Right renal cortex interstitium (tissue), 3 donors: ENCODE measurements at regions not wholly inside any gene's neighbourhood (a gene's known extent, or its start where the extent isn't known, plus 50 kb on each side); places are given as distances from the start of the nearest gene placed in this dataset.

ENCODE experiments used
- DNase-seq, 3 donors: peaks; one replicate each; pipeline ENCODE4 v3.0.0-alpha.2; 2013; ENCODE audit warnings: low read depth in 3 of 3, low spot score in 2 of 3

GRCh38 chr7:47691988-47692387 is 110.1 kb upstream of the TNS3 start:
- no peak for DNase-seq

GRCh38 chr7:47690902-47691558 is 109.1 kb upstream of the TNS3 start:
- DNase-seq, result no peak

- DNase-seq, result no peak
These were observed 107.6 kb upstream of the TNS3 start for GRCh38 chr7:47689558-47689957.

GRCh38 chr7:47688311-47689100 is 106.6 kb upstream of the TNS3 start:
- no peak for DNase-seq

- DNase-seq, result no peak
These were observed 103.9 kb upstream of the TNS3 start for GRCh38 chr7:47685712-47686376.

GRCh38 chr7:47685151-47685550 is 103.2 kb upstream of the TNS3 start:
- DNase-seq, result no peak

GRCh38 chr7:47684728-47685127 is 102.8 kb upstream of the TNS3 start:
- DNase-seq, result no peak

- DNase-seq, result no peak
These were observed 101.6 kb upstream of the TNS3 start for GRCh38 chr7:47683485-47683898.

GRCh38 chr7:47682874-47683273 is 101.0 kb upstream of the TNS3 start:
- no peak for DNase-seq

- DNase-seq, result no peak
These were observed 99.4 kb upstream of the TNS3 start for GRCh38 chr7:47681249-47681810.

GRCh38 chr7:47678641-47679380 is 96.9 kb upstream of the TNS3 start:
- DNase-seq, result no peak

GRCh38 chr7:47677664-47678063 is 95.8 kb upstream of the TNS3 start:
- no peak for DNase-seq

- DNase-seq, result no peak
These were observed 95.2 kb upstream of the TNS3 start for GRCh38 chr7:47677093-47677492.

GRCh38 chr7:47672977-47673381 is 91.1 kb upstream of the TNS3 start:
- no peak for DNase-seq

- DNase-seq, result no peak
These were observed 90.4 kb upstream of the TNS3 start for GRCh38 chr7:47672271-47672791.

- no peak for DNase-seq
These were observed 89.4 kb upstream of the TNS3 start for GRCh38 chr7:47671358-47671757.

- DNase-seq, result no peak
These were observed 88.8 kb upstream of the TNS3 start for GRCh38 chr7:47670729-47671128.

- DNase-seq, result no peak
These were observed 88.0 kb upstream of the TNS3 start for GRCh38 chr7:47669901-47670384.

- DNase-seq, result peak in 1 of 3 donors; percentile 64
These were observed 87.4 kb upstream of the TNS3 start for GRCh38 chr7:47669178-47669891.
